ENCODE measurements at regions not wholly inside any gene's neighbourhood (a gene's known extent, or its start where the extent isn't known, plus 50 kb on each side); places are given as distances from the start of the nearest gene placed in this dataset.

- no peaks in the 10 kb centered on the region for H3K27me3 ChIP-seq (ENCODE audit: insufficient read depth, low read length)
- 68% methylated on average over 4 of the region's 5 CpGs for WGBS
These were observed 227.1 kb upstream of the ZFHX3 start for GRCh38 chr16:73275024-73275423.

GRCh38 chr16:73274140-73274539, 226.2 kb upstream of the ZFHX3 start:
- H3K36me3 ChIP-seq (ENCODE audit: insufficient read depth, low read length): no peaks in the 10 kb centered on the region
- no peak overlapping the region for H3K27ac ChIP-seq (ENCODE audit: low read depth, low read length)
- no peak overlapping the region for H3K4me3 ChIP-seq (ENCODE audit: low read length)
- H3K27me3 ChIP-seq (ENCODE audit: insufficient read depth, low read length): no peaks in the 10 kb centered on the region
- WGBS: 92% methylated on average over 1 of the region's 1 CpG
- no peaks in the 10 kb centered on the region for H3K9me3 ChIP-seq (ENCODE audit: insufficient read depth, low read depth, low read length)
- no peak overlapping the region for H3K9ac ChIP-seq (ENCODE audit: low read depth, low read length)
- no peaks in the 10 kb centered on the region for H3K4me1 ChIP-seq (ENCODE audit: insufficient read depth, low read length)

More at GRCh38 chr16:73275024-73275423, 227.1 kb upstream of the ZFHX3 start:
- Histone ChIP-seq H3K9ac (ENCODE audit: low read depth, low read length) (no peak overlapping the region), H3K36me3 (ENCODE audit: insufficient read depth, low read length) (no peaks in the 10 kb centered on the region), H3K9me3 (ENCODE audit: insufficient read depth, low read depth, low read length) (no peaks in the 10 kb centered on the region), H3K4me3 (ENCODE audit: low read length) (no peak overlapping the region), H3K27ac (ENCODE audit: low read depth, low read length) (no peak overlapping the region), H3K4me1 (ENCODE audit: insufficient read depth, low read length) (no peaks in the 10 kb centered on the region)

GRCh38 chr16:73268366-73268993, 220.6 kb upstream of the ZFHX3 start:
- Histone ChIP-seq H3K36me3 (ENCODE audit: insufficient read depth, low read length) (no peaks in the 10 kb centered on the region), H3K27me3 (ENCODE audit: insufficient read depth, low read length) (no peaks in the 10 kb centered on the region), H3K9ac (ENCODE audit: low read depth, low read length) (no peak overlapping the region), H3K27ac (ENCODE audit: low read depth, low read length) (no peak overlapping the region), H3K4me1 (ENCODE audit: insufficient read depth, low read length) (no peaks in the 10 kb centered on the region; the same call in 1 of the 2 replicates), H3K4me3 (ENCODE audit: low read length) (no peak overlapping the region), H3K9me3 (ENCODE audit: insufficient read depth, low read depth, low read length) (no peaks in the 10 kb centered on the region)
- 90% methylated on average over 14 of the region's 14 CpGs for WGBS

GRCh38 chr16:73265935-73266334, 218.0 kb upstream of the ZFHX3 start:
- Histone ChIP-seq H3K4me3 (ENCODE audit: low read length) (no peak overlapping the region), H3K4me1 (ENCODE audit: insufficient read depth, low read length) (no peaks in the 10 kb centered on the region; the same call in 1 of the 2 replicates), H3K9me3 (ENCODE audit: insufficient read depth, low read depth, low read length) (no peaks in the 10 kb centered on the region), H3K36me3 (ENCODE audit: insufficient read depth, low read length) (no peaks in the 10 kb centered on the region), H3K27ac (ENCODE audit: low read depth, low read length) (no peak overlapping the region), H3K9ac (ENCODE audit: low read depth, low read length) (no peak overlapping the region), H3K27me3 (ENCODE audit: insufficient read depth, low read length) (no peaks in the 10 kb centered on the region)
- 85% methylated on average over 5 of the region's 5 CpGs for WGBS

- Histone ChIP-seq H3K9me3 (ENCODE audit: insufficient read depth, low read depth, low read length) (no peaks in the 10 kb centered on the region), H3K9ac (ENCODE audit: low read depth, low read length) (no peak overlapping the region), H3K27me3 (ENCODE audit: insufficient read depth, low read length) (no peaks in the 10 kb centered on the region), H3K27ac (ENCODE audit: low read depth, low read length) (no peak overlapping the region), H3K4me3 (ENCODE audit: low read length) (no peak overlapping the region), H3K36me3 (ENCODE audit: insufficient read depth, low read length) (no peaks in the 10 kb centered on the region), H3K4me1 (ENCODE audit: insufficient read depth, low read length) (no peaks in the 10 kb centered on the region; the same call in 1 of the 2 replicates)
- 67% methylated on average over 10 of the region's 10 CpGs for WGBS
These were observed 217.4 kb upstream of the ZFHX3 start for GRCh38 chr16:73265124-73265837.

GRCh38 chr16:73262931-73263330, 215.0 kb upstream of the ZFHX3 start:
- Histone ChIP-seq H3K36me3 (ENCODE audit: insufficient read depth, low read length) (no peaks in the 10 kb centered on the region), H3K27ac (ENCODE audit: low read depth, low read length) (no peak overlapping the region), H3K4me1 (ENCODE audit: insufficient read depth, low read length) (no peaks in the 10 kb centered on the region; the same call in 1 of the 2 replicates), H3K9me3 (ENCODE audit: insufficient read depth, low read depth, low read length) (no peaks in the 10 kb centered on the region), H3K27me3 (ENCODE audit: insufficient read depth, low read length) (no peaks in the 10 kb centered on the region), H3K9ac (ENCODE audit: low read depth, low read length) (no peak overlapping the region), H3K4me3 (ENCODE audit: low read length) (no peak overlapping the region)
- 79% methylated on average over 2 of the region's 2 CpGs for WGBS

- no peaks in the 10 kb centered on the region for H3K27me3 ChIP-seq (ENCODE audit: insufficient read depth, low read length)
- WGBS: 93% methylated on average over 3 of the region's 3 CpGs
- H3K9ac ChIP-seq (ENCODE audit: low read depth, low read length): no peak overlapping the region
- no peak overlapping the region for H3K4me3 ChIP-seq (ENCODE audit: low read length)
- no peaks in the 10 kb centered on the region for H3K4me1 ChIP-seq (ENCODE audit: insufficient read depth, low read length)
- no peak overlapping the region for H3K27ac ChIP-seq (ENCODE audit: low read depth, low read length)
- H3K9me3 ChIP-seq (ENCODE audit: insufficient read depth, low read depth, low read length): no peaks in the 10 kb centered on the region
- H3K36me3 ChIP-seq (ENCODE audit: insufficient read depth, low read length): no peaks in the 10 kb centered on the region
These were observed 207.1 kb upstream of the ZFHX3 start for GRCh38 chr16:73255031-73255430.

GRCh38 chr16:73253922-73254480, 206.1 kb upstream of the ZFHX3 start:
- H3K27ac ChIP-seq (ENCODE audit: low read depth, low read length): no peak overlapping the region
- no peak overlapping the region for H3K9ac ChIP-seq (ENCODE audit: low read depth, low read length)
- no peaks in the 10 kb centered on the region for H3K9me3 ChIP-seq (ENCODE audit: insufficient read depth, low read depth, low read length)
- WGBS: 90% methylated on average over 3 of the region's 3 CpGs
- H3K27me3 ChIP-seq (ENCODE audit: insufficient read depth, low read length): no peaks in the 10 kb centered on the region
- H3K4me1 ChIP-seq (ENCODE audit: insufficient read depth, low read length): no peaks in the 10 kb centered on the region
- no peaks in the 10 kb centered on the region for H3K36me3 ChIP-seq (ENCODE audit: insufficient read depth, low read length)
- H3K4me3 ChIP-seq (ENCODE audit: low read length): no peak overlapping the region

- Histone ChIP-seq H3K27me3 (ENCODE audit: insufficient read depth, low read length) (no peaks in the 10 kb centered on the region), H3K27ac (ENCODE audit: low read depth, low read length) (no peak overlapping the region), H3K9me3 (ENCODE audit: insufficient read depth, low read depth, low read length) (no peaks in the 10 kb centered on the region), H3K4me3 (ENCODE audit: low read length) (no peak overlapping the region), H3K9ac (ENCODE audit: low read depth, low read length) (no peak overlapping the region), H3K4me1 (ENCODE audit: insufficient read depth, low read length) (no peaks in the 10 kb centered on the region), H3K36me3 (ENCODE audit: insufficient read depth, low read length) (no peaks in the 10 kb centered on the region)
- WGBS: 85% methylated on average over 10 of the region's 10 CpGs
These were observed 204.5 kb upstream of the ZFHX3 start for GRCh38 chr16:73252446-73252845.

GRCh38 chr16:73251608-73252007, 203.7 kb upstream of the ZFHX3 start:
- Histone ChIP-seq H3K9ac (ENCODE audit: low read depth, low read length) (no peak overlapping the region), H3K27ac (ENCODE audit: low read depth, low read length) (no peak overlapping the region), H3K4me3 (ENCODE audit: low read length) (no peak overlapping the region), H3K36me3 (ENCODE audit: insufficient read depth, low read length) (no peaks in the 10 kb centered on the region), H3K9me3 (ENCODE audit: insufficient read depth, low read depth, low read length) (no peaks in the 10 kb centered on the region), H3K4me1 (ENCODE audit: insufficient read depth, low read length) (no peaks in the 10 kb centered on the region), H3K27me3 (ENCODE audit: insufficient read depth, low read length) (no peaks in the 10 kb centered on the region)
- WGBS: 94% methylated on average over 7 of the region's 7 CpGs

- 90% methylated on average over 4 of the region's 4 CpGs for WGBS
- no peak overlapping the region for H3K4me3 ChIP-seq (ENCODE audit: low read length)
- no peak overlapping the region for H3K9ac ChIP-seq (ENCODE audit: low read depth, low read length)
- H3K36me3 ChIP-seq (ENCODE audit: insufficient read depth, low read length): no peaks in the 10 kb centered on the region
- no peaks in the 10 kb centered on the region for H3K9me3 ChIP-seq (ENCODE audit: insufficient read depth, low read depth, low read length)
- H3K4me1 ChIP-seq (ENCODE audit: insufficient read depth, low read length): no peaks in the 10 kb centered on the region
- H3K27me3 ChIP-seq (ENCODE audit: insufficient read depth, low read length): no peaks in the 10 kb centered on the region
- no peak overlapping the region for H3K27ac ChIP-seq (ENCODE audit: low read depth, low read length)
These were observed 200.4 kb upstream of the ZFHX3 start for GRCh38 chr16:73248316-73248715.
